HEK293 (cell line): ENCODE measurements at regions not wholly inside any gene's neighbourhood (a gene's known extent, or its start where the extent isn't known, plus 50 kb on each side); places are given as distances from the start of the nearest gene placed in this dataset.

Source experiments
- SP2 ChIP-seq: fragments of 450-650 bp; formaldehyde crosslinking; IDR thresholded peaks from 2 replicates; pipeline ENCODE4 v1.5.1; 2016; ENCODE audit warnings: missing biosample characterization, missing genetic modification characterization
- ZNF24 ChIP-seq: fragments of 450-650 bp; formaldehyde crosslinking; IDR thresholded peaks from 2 replicates; pipeline ENCODE4 v1.5.1; 2016; ENCODE audit warnings: missing biosample characterization, missing genetic modification characterization
- ZNF404 ChIP-seq: fragments of 450-650 bp; formaldehyde crosslinking; IDR thresholded peaks from 2 replicates; pipeline ENCODE4 v1.5.1; 2017; ENCODE audit warnings: missing biosample characterization, missing genetic modification characterization
- ZNF629 ChIP-seq: fragments of 450-650 bp; formaldehyde crosslinking; IDR thresholded peaks from 2 replicates; pipeline ENCODE4 v1.5.1; 2017; ENCODE audit warnings: missing biosample characterization, missing genetic modification characterization
- ZNF76 ChIP-seq: fragments of 450-650 bp; formaldehyde crosslinking; IDR thresholded peaks from 2 replicates; pipeline ENCODE4; 2016; ENCODE audit warnings: low read depth, missing biosample characterization, missing genetic modification characterization, borderline replicate concordance

DNA sequence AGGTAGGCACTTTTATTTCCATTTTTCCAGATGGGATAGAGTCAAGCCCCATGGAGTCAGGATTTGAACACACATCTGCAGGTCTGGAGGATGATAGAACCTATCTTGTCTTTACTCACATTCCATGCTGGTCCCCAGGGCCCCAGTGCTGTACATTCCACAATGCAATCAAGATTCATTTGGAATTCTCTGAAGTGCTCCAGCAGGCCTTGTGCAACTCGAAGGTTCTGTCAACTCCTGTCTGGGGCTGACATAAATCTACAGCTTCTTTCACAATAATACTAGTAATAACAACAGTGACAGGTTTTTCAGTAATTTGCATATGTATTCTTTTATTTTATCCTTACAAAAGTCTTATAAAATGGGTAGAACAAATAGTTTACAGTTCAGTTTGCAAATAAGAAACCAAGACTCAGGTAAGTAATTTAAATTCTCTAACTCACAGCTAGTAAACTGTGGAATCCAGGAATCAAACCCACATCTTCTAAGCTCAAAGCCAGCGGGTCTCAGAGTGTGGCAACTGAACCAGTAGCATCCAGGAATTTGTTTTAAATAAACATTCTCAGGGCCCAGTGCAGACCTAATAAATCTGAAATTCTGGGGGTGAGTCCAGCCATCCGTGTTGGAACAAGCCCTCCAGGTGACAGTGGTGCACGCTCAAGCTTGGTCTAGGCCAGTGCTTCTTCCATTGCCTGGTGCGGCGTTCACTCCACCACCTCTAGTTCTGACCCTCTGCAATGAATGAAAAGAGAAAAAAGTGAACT is 137.0 kb upstream of the TNFAIP3 start:
- no peak for TF ChIP-seq ZNF629 (tag by site-specific recombination)
- TF ChIP-seq ZNF24 (tag by site-specific recombination) = no peak
- TF ChIP-seq ZNF76 (tag by site-specific recombination) = no peak
- TF ChIP-seq SP2 (tag by site-specific recombination) = no peak
- no peak for TF ChIP-seq ZNF404 (tag by site-specific recombination)
